Pancreas (tissue), 10 donors: ENCODE measurements at regions not wholly inside any gene's neighbourhood (a gene's known extent, or its start where the extent isn't known, plus 50 kb on each side); places are given as distances from the start of the nearest gene placed in this dataset.

Experiments used
- ATAC-seq, 4 donors: fragments of 200-7000 bp; cut with Tn5 transposase; one replicate each; pipeline versions ENCODE4 v1.8.0 to v1.9.1; 2020; ENCODE audit warnings: mild to moderate bottlenecking in 4 of 4, moderate library complexity in 4 of 4
- DNase-seq, 6 donors: peaks; one replicate each; pipeline ENCODE4 v3.0.0-alpha.2; 2020
- FAIRE-seq: peaks from 2 replicates; lab custom pipeline; 2012; peaks lifted over from hg19 to GRCh38; lab: Jason Lieb, UNC
- H3K27ac ChIP-seq, 4 donors: fragments of 200-600 bp; sonication (generic); 1 replicate in 3 of 4; 2 replicates in 1 of 4; pipeline versions ENCODE4 v1.5.0 to v1.8.0; 2020
- H3K27me3 ChIP-seq, 4 donors: fragments of 200-600 bp; one replicate each; pipeline ENCODE4 v1.8.0; 2021
- H3K36me3 ChIP-seq, 3 donors: fragments of 200-600 bp; sonication (generic) in 1 of 3; one replicate each; pipeline versions ENCODE4 v1.5.0 to v1.8.0; 2020 to 2021
- H3K4me1 ChIP-seq, 3 donors: fragments of 200-600 bp; one replicate each; pipeline ENCODE4 v1.8.0; 2021
- H3K4me3 ChIP-seq, 4 donors: fragments of 200-600 bp; sonication (generic) in 2 of 4; one replicate each; pipeline versions ENCODE4 v1.5.0 to v1.8.0; 2020 to 2021
- H3K9me3 ChIP-seq, 4 donors: fragments of 200-600 bp; one replicate each; pipeline ENCODE4 v1.8.0; 2021
- WGBS, 2 donors: extraction: QIAGEN DNeasy Blood & Tissue Kit; methylation state at CpG; one replicate each; pipeline ENCODE4 v1.1.7; 2013; 5-methylcytosine and 5-hydroxymethylcytosine counted together
- intact Hi-C, 3 donors: fragments of 100-400 bp; cut with DNase I; formaldehyde crosslinking; loops; one replicate each; pipeline versions ENCODE4 v1.11.1 to v1.14.2; 2022
- TF ChIP-seq, protein P1 (sequence below), 4 donors: fragments of 200-600 bp; sonication (generic) in 3 of 4; IDR thresholded peaks; one replicate each; pipeline versions ENCODE4 v1.5.0 to v1.8.0; 2021; ENCODE audit warnings: antibody characterized with exemption in 4 of 4
- donor health status: healthy with polysubstance abuse.
- donor health status: DM: no; HTN: no; CAD: no; lungs with moderate emphysema.
- donor health status: DM: no; HTN: no; CAD: no.
- donor health status: control.
- donor health status: control.
- donor health status: Bipolar disorder and iron deficiency.
- donor health status: DM: yes; HTN: yes; CAD: no.
- donor health status: DM: no; HTN: no; CAD: no.
- donor health status: DM: no; HTN: no; CAD: no.
- donor health status: DM: yes; HTN: yes; CAD: no.

DNA sequence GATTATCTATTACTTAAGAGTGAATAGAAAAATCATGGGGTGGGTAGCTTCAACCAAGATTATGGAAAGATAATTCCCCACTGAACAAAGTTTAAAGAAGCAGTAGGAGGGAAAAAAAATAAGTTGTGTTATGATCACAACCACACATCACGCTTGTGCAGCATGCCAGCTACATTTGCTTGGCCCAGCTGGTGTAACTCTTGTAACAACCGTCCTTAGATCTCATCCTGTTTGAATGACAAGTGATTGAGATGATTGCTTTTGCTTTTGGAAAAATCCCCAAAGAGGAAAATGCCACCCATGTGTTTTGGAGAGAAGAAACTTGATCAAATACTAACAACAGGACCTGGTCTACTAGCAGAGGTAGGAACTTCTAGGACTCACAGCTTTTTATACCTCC, 107.6 kb upstream of the KIF2A start:
- H3K27ac ChIP-seq: no peak overlapping the region
- WGBS, 2 donors: 73 to 74% methylated on average over 2 of the region's 2 CpGs
- FAIRE-seq (no peak), DNase-seq (no peak), ATAC-seq (no peak)
- H3K27me3 ChIP-seq: no peaks in the 10 kb centered on the region
- H3K36me3 ChIP-seq: no peaks in the 10 kb centered on the region
- TF ChIP-seq, protein P1, sequence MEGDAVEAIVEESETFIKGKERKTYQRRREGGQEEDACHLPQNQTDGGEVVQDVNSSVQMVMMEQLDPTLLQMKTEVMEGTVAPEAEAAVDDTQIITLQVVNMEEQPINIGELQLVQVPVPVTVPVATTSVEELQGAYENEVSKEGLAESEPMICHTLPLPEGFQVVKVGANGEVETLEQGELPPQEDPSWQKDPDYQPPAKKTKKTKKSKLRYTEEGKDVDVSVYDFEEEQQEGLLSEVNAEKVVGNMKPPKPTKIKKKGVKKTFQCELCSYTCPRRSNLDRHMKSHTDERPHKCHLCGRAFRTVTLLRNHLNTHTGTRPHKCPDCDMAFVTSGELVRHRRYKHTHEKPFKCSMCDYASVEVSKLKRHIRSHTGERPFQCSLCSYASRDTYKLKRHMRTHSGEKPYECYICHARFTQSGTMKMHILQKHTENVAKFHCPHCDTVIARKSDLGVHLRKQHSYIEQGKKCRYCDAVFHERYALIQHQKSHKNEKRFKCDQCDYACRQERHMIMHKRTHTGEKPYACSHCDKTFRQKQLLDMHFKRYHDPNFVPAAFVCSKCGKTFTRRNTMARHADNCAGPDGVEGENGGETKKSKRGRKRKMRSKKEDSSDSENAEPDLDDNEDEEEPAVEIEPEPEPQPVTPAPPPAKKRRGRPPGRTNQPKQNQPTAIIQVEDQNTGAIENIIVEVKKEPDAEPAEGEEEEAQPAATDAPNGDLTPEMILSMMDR (IDR thresholded peaks at IDR 0.05): no peak
- no peaks in the 10 kb centered on the region for H3K9me3 ChIP-seq
- intact Hi-C loops: no loop called here
- no peak overlapping the region for H3K4me3 ChIP-seq
- H3K4me1 ChIP-seq: no peaks in the 10 kb centered on the region

DNA sequence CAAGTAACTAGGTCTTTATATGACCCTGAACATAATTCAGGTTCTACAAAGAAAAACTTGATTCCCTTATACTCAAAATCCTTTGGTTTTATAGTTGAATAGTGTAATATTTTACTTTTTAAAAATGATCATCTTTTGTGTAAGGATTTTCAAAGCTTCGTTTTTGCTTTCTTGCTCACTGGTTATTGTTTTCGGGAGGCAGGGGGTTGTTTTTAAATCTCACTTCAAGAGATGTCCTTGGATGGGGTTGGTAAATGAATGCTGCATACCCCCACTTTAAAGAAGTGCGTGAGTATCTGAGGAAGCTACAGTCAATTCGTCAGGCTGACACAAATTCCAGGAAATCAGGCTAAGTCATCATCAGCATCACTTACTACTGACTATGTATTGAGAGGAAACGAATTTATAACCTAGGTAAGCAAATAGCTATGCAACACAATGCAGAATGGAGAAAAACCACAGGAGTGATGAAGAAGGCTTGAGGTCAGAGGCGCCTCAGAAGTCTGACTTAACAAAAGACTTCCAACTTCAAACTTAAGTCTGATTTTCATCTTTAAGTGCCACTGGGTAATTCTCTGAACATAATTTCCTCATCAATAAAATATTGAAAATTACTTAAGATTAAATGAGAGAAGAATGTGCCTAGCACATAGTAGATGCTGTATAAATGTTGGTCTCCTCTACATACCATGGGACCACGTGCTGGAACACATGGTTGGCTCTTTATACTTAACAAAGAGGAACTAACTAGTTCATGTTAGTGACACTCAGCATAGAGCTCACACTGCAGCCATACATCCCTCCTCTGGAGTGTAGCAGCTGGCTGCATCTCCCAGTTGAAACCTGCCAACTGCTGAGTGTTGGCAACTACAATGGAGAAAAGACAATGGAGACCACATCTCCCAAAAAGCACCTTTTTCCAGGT, 106.0 kb upstream of the KIF2A start:
- Histone ChIP-seq H3K4me3 (no peak overlapping the region), H3K27me3 (no peaks in the 10 kb centered on the region), H3K9me3 (no peaks in the 10 kb centered on the region), H3K4me1 (no peaks in the 10 kb centered on the region), H3K36me3 (no peaks in the 10 kb centered on the region), H3K27ac (no peak overlapping the region)
- WGBS, 2 donors: 58 to 75% methylated on average over 7 of the region's 7 CpGs
- intact Hi-C loops: no loop called here
- FAIRE-seq (no peak), DNase-seq (no peak), ATAC-seq (no peak)
- TF ChIP-seq, protein P1 (IDR thresholded peaks at IDR 0.05): no peak

DNA sequence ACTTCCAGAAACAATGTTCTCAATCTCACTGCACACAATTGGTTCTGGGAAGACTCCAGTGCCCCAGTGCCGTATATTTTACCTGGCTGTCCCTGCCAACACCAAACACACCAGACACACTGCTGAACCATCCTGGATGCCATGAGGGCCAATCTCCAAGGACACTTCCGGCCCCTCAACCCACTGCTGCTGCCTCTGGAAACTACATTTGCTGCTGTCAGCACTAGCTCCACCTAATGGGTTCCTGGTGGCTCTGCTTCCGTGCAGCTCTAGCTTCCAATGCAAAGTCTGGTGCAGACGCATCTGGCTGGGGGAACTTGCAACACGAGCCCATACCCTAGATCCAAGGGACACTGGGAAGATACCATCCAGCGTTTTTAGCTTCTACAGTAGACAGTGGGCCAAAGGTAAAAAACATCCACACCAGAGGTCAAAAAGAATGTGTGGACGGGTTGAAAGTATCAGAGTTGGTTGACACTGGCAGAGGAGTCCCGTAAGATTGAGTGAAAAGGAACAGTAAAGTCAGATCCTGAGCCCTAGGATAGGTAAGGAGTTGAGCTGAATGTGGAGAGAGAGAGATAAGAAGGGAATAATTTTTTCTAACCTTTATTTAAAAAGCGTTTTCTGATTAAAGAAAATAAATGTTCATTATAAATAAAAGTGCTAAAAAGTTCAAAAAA, 99.7 kb upstream of the KIF2A start:
- no peak for DNase-seq
- H3K27ac ChIP-seq: no peak overlapping the region
- TF ChIP-seq, protein P1 (IDR thresholded peaks at IDR 0.05): no peak
- WGBS, 2 donors: 40 to 44% methylated on average over 9 of the region's 9 CpGs
- no peaks in the 10 kb centered on the region for H3K36me3 ChIP-seq
- intact Hi-C loops: no loop called here
- H3K9me3 ChIP-seq: no peaks in the 10 kb centered on the region
- peak in 2 of 4 donors; percentile 35 to 36 for ATAC-seq
- no peaks in the 10 kb centered on the region for H3K27me3 ChIP-seq
- FAIRE-seq: no peak
- no peak overlapping the region for H3K4me3 ChIP-seq
- no peaks in the 10 kb centered on the region for H3K4me1 ChIP-seq

DNA sequence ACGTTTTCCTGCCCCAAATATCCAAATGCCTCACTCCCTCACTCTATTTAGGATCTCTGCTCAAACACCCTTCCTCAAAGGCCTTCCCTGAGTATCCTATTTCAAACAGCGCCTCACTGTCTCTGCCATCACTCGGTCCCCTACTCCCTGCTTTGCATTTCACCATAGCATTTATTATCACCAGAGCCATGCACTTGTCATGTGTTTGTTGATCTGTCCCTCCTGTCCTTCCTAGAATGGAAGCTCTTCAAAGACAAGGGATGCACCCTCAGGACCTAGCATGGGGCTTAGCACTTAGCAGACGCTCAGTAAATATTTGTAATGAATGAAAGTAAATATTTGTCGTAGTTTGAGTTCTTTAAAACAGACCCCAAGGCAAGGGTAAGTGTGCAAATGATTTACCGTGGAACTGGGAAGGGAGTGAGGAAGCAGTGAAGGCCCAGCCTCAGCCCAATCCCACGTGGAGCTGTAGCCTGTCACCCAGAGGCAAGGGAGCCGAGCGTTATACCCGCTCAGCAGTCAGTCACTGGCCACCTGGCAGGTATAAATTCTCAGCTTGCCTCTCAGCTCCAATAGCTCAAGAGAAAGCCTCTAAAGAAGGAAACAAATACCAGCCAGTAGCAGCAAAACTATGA, 97.7 kb upstream of the KIF2A start:
- DNase-seq (no peak), FAIRE-seq (no peak), ATAC-seq (no peak)
- H3K9me3 ChIP-seq: no peaks in the 10 kb centered on the region
- no peak overlapping the region for H3K27ac ChIP-seq
- intact Hi-C loops: no loop called here
- no peaks in the 10 kb centered on the region for H3K36me3 ChIP-seq
- TF ChIP-seq, protein P1 (IDR thresholded peaks at IDR 0.05): no peak
- WGBS, 2 donors: 56 to 58% methylated on average over 10 of the region's 10 CpGs
- H3K4me3 ChIP-seq: no peak overlapping the region
- H3K27me3 ChIP-seq: peaks cover 0 to 6% (median 0%) of the 10 kb centered on the region in 4 donors
- no peaks in the 10 kb centered on the region for H3K4me1 ChIP-seq
